ENCODE measurements at regions not wholly inside any gene's neighbourhood (a gene's known extent, or its start where the extent isn't known, plus 50 kb on each side); places are given as distances from the start of the nearest gene placed in this dataset.

- TF ChIP-seq, protein P1, sequence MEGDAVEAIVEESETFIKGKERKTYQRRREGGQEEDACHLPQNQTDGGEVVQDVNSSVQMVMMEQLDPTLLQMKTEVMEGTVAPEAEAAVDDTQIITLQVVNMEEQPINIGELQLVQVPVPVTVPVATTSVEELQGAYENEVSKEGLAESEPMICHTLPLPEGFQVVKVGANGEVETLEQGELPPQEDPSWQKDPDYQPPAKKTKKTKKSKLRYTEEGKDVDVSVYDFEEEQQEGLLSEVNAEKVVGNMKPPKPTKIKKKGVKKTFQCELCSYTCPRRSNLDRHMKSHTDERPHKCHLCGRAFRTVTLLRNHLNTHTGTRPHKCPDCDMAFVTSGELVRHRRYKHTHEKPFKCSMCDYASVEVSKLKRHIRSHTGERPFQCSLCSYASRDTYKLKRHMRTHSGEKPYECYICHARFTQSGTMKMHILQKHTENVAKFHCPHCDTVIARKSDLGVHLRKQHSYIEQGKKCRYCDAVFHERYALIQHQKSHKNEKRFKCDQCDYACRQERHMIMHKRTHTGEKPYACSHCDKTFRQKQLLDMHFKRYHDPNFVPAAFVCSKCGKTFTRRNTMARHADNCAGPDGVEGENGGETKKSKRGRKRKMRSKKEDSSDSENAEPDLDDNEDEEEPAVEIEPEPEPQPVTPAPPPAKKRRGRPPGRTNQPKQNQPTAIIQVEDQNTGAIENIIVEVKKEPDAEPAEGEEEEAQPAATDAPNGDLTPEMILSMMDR (IDR thresholded peaks at IDR 0.05), result no peak
- TF ChIP-seq EZH2 (IDR thresholded peaks at IDR 0.05; ENCODE audit: borderline replicate concordance, insufficient read depth, low read depth, low read length, poor library complexity, severe bottlenecking), result no peak
- ChIA-PET CTCF (no interaction called here), POLR2A (no interaction called here)
- H3K27me3 ChIP-seq (replicated peaks in 1 of 4; ENCODE audit: control extremely low read depth in 1 of 4, control insufficient read depth in 3 of 4, insufficient read depth in 4 of 4, low read length in 3 of 4), result no peaks in the 10 kb centered on the region
- Mint-ChIP-seq H3K4me3 (no peak overlapping the region), H3K4me1 (peaks cover 2% of the 10 kb centered on the region), H3K9me3 (ENCODE audit: insufficient read depth) (peaks cover 2% of the 10 kb centered on the region), H3K27me3 (peaks cover 3% of the 10 kb centered on the region), H3K27ac (no peak overlapping the region)
- H3K4me3 ChIP-seq (ENCODE audit: control extremely low read depth in 1 of 5, extremely low read depth in 1 of 5, insufficient read depth in 1 of 5, low read depth in 2 of 5, low read length in 4 of 5), result no peak overlapping the region
- H3K79me2 ChIP-seq (ENCODE audit: control insufficient read depth, insufficient read depth, low read length), result no peaks in the 10 kb centered on the region
- H2AFZ ChIP-seq (ENCODE audit: insufficient read depth, low read depth, low read length, poor library complexity, severe bottlenecking), result no peak overlapping the region
- no peaks in the 10 kb centered on the region for H3K9me3 ChIP-seq (ENCODE audit: control extremely low read depth in 1 of 3, control insufficient read depth in 2 of 3, insufficient read depth in 1 of 3, low read length in 2 of 3)
- ATAC-seq (ENCODE audit: low read depth) (no peak), DNase-seq (no peak)
- H3K4me1 ChIP-seq (ENCODE audit: control insufficient read depth in 2 of 2, insufficient read depth in 2 of 2, low read length in 2 of 2), result no peaks in the 10 kb centered on the region
- no peak overlapping the region for H3K9ac ChIP-seq (ENCODE audit: low read length)
- no peak overlapping the region for H3K27ac ChIP-seq (ENCODE audit: low read length in 2 of 2)
- intact Hi-C loops (cut with micrococcal nuclease), result no loop called here
- no peaks in the 10 kb centered on the region for H4K20me1 ChIP-seq (ENCODE audit: control insufficient read depth, insufficient read depth, low read length, poor library complexity, severe bottlenecking)
- H3K4me2 ChIP-seq (replicated peaks; ENCODE audit: low read depth, low read length, poor library complexity, severe bottlenecking), result no peak overlapping the region
- no CpG with 5 or more reads among the region's 1 CpG for WGBS (ENCODE audit: insufficient coverage)
- H3K36me3 ChIP-seq (replicated peaks in 1 of 2; ENCODE audit: control extremely low read depth in 1 of 2, control insufficient read depth in 1 of 2, extremely low read depth in 1 of 2, insufficient read depth in 2 of 2, low read length in 1 of 2), result no peaks in the 10 kb centered on the region
Measured at GRCh38 chr5:67623078-67623477, 426.5 kb upstream of the CD180 start.

GRCh38 chr5:67620424-67621397 is 424.1 kb upstream of the CD180 start:
- no peak overlapping the region for H3K27ac Mint-ChIP-seq
- no peak overlapping the region for H2AFZ ChIP-seq (ENCODE audit: insufficient read depth, low read depth, low read length, poor library complexity, severe bottlenecking)
- H3K4me2 ChIP-seq (replicated peaks; ENCODE audit: low read depth, low read length, poor library complexity, severe bottlenecking), result no peak overlapping the region
- H3K4me3 Mint-ChIP-seq, result no peak overlapping the region
- H3K9me3 ChIP-seq (ENCODE audit: control extremely low read depth in 1 of 3, control insufficient read depth in 2 of 3, insufficient read depth in 1 of 3, low read length in 2 of 3), result no peaks in the 10 kb centered on the region
- no peak for TF ChIP-seq EZH2 (IDR thresholded peaks at IDR 0.05; ENCODE audit: borderline replicate concordance, insufficient read depth, low read depth, low read length, poor library complexity, severe bottlenecking)
- TF ChIP-seq, protein P1 (IDR thresholded peaks at IDR 0.05), result no peak
- H4K20me1 ChIP-seq (ENCODE audit: control insufficient read depth, insufficient read depth, low read length, poor library complexity, severe bottlenecking), result no peaks in the 10 kb centered on the region
- intact Hi-C loops (cut with micrococcal nuclease), result no loop called here
- H3K9me3 Mint-ChIP-seq (ENCODE audit: insufficient read depth), result no peaks in the 10 kb centered on the region
- no peaks in the 10 kb centered on the region for H3K4me1 ChIP-seq (ENCODE audit: control insufficient read depth in 2 of 2, insufficient read depth in 2 of 2, low read length in 2 of 2)
- no peak overlapping the region for H3K4me3 ChIP-seq (ENCODE audit: control extremely low read depth in 1 of 5, extremely low read depth in 1 of 5, insufficient read depth in 1 of 5, low read depth in 2 of 5, low read length in 4 of 5)
- no peak overlapping the region for H3K27ac ChIP-seq (ENCODE audit: low read length in 2 of 2)
- CTCF ChIA-PET, result no interaction called here
- 79% methylated on average over 5 of the region's 11 CpGs for WGBS (ENCODE audit: insufficient coverage)
- H3K36me3 ChIP-seq (replicated peaks in 1 of 2; ENCODE audit: control extremely low read depth in 1 of 2, control insufficient read depth in 1 of 2, extremely low read depth in 1 of 2, insufficient read depth in 2 of 2, low read length in 1 of 2), result no peaks in the 10 kb centered on the region
- H3K27me3 Mint-ChIP-seq, result peaks cover 3% of the 10 kb centered on the region
- no peaks in the 10 kb centered on the region for H3K27me3 ChIP-seq (replicated peaks in 1 of 4; ENCODE audit: control extremely low read depth in 1 of 4, control insufficient read depth in 3 of 4, insufficient read depth in 4 of 4, low read length in 3 of 4)
- no peak for ATAC-seq (ENCODE audit: low read depth)
- H3K79me2 ChIP-seq (ENCODE audit: control insufficient read depth, insufficient read depth, low read length), result no peaks in the 10 kb centered on the region
- no peak overlapping the region for H3K9ac ChIP-seq (ENCODE audit: low read length)
- no peak for DNase-seq
- POLR2A ChIA-PET, result no interaction called here
- H3K4me1 Mint-ChIP-seq, result peaks cover 2% of the 10 kb centered on the region

Data from B cell (primary cell).